ENCODE measurements at regions not wholly inside any gene's neighbourhood (a gene's known extent, or its start where the extent isn't known, plus 50 kb on each side); places are given as distances from the start of the nearest gene placed in this dataset.

DNA sequence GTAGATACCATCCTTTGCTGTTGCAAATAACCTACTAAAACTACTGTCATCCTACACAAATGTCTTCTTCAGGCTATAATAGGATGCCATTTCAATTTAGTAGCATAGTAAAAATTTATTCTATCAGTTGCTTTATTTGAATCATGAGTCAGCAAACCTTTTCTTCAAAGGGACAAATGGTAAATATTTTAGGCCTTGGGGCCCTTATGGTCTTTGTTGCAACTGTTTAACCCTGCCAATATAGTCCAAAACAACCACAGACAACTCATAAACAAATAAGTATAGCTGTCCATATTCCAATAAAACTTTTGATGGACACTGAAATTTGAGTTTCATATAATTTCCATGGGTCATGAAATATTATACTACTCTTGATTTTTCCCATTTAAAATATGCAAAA, 54.0 kb upstream of the CCBE1 start:
- POLR2A ChIA-PET: no interaction called here
- CTCF ChIA-PET: no interaction called here

DNA sequence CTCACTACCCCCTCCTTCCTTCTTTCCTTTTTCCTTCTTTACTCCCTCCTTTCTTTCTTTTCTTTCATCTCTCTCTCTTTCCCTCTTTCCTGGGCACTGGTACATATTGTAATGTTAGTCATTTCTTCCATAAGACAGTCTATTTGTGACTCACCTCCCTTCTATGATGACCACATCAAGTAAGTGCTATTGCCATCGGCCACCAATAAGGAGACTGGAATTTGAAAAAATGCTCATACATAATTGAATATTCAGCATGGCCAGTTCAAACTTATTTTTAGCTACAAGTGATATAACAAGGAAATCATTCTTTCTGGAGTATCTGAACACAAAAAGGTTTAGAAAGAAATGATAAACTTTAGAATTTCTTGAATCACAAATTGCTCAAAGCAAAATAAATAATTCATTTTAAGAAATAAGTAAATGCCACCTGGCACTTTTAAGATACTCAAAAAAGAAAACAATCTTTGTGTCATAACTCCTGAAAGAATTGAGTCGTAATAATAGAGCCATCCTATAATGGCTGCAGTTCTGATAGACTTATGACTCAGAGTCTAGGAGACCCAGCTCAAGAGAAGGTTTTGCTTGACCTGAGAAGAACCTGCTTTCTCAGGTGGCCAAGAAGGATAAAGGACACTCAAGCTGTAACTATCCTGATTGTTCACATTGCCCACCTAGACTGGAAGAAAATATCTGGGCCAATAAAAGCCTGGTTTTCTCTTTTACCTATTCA, 51.6 kb upstream of the CCBE1 start:
- intact Hi-C loops (cut with micrococcal nuclease): no loop called here
- Histone ChIP-seq H3K27ac (ENCODE audit: low read length in 2 of 2) (no peak overlapping the region), H2AFZ (ENCODE audit: insufficient read depth, low read depth, low read length, poor library complexity, severe bottlenecking) (no peak overlapping the region), H3K4me2 (replicated peaks; ENCODE audit: low read depth, low read length, poor library complexity, severe bottlenecking) (no peak overlapping the region), H3K27me3 (replicated peaks in 1 of 4; ENCODE audit: control extremely low read depth in 1 of 4, control insufficient read depth in 3 of 4, insufficient read depth in 4 of 4, low read length in 3 of 4) (no peaks in the 10 kb centered on the region), H3K79me2 (ENCODE audit: control insufficient read depth, insufficient read depth, low read length) (no peaks in the 10 kb centered on the region), H3K4me3 (ENCODE audit: control extremely low read depth in 1 of 5, extremely low read depth in 1 of 5, insufficient read depth in 1 of 5, low read depth in 2 of 5, low read length in 4 of 5) (no peak overlapping the region), H3K36me3 (replicated peaks in 1 of 2; ENCODE audit: control extremely low read depth in 1 of 2, control insufficient read depth in 1 of 2, extremely low read depth in 1 of 2, insufficient read depth in 2 of 2, low read length in 1 of 2) (no peaks in the 10 kb centered on the region), H4K20me1 (ENCODE audit: control insufficient read depth, insufficient read depth, low read length, poor library complexity, severe bottlenecking) (no peaks in the 10 kb centered on the region), H3K9ac (ENCODE audit: low read length) (no peak overlapping the region), H3K9me3 (ENCODE audit: control extremely low read depth in 1 of 3, control insufficient read depth in 2 of 3, insufficient read depth in 1 of 3, low read length in 2 of 3) (no peaks in the 10 kb centered on the region), H3K4me1 (ENCODE audit: control insufficient read depth in 2 of 2, insufficient read depth in 2 of 2, low read length in 2 of 2) (no peaks in the 10 kb centered on the region)
- ChIA-PET CTCF (no interaction called here), POLR2A (no interaction called here)
- WGBS (ENCODE audit: insufficient coverage): 100% methylated on average over 1 of the region's 2 CpGs
- no peak for ATAC-seq (ENCODE audit: low read depth)
- H3K27me3 Mint-ChIP-seq: peaks cover 14% of the 10 kb centered on the region
- H3K4me3 Mint-ChIP-seq: no peak overlapping the region
- H3K4me1 Mint-ChIP-seq: no peaks in the 10 kb centered on the region
- DNase-seq: no peak
- no peaks in the 10 kb centered on the region for H3K9me3 Mint-ChIP-seq (ENCODE audit: insufficient read depth)
- no peak overlapping the region for H3K27ac Mint-ChIP-seq
- TF ChIP-seq EZH2 (IDR thresholded peaks at IDR 0.05; ENCODE audit: borderline replicate concordance, insufficient read depth, low read depth, low read length, poor library complexity, severe bottlenecking) (no peak), CTCF (IDR thresholded peaks at IDR 0.05) (no peak)

More for the DNA sequence above, 54.0 kb upstream of the CCBE1 start:
- no peaks in the 10 kb centered on the region for H3K36me3 ChIP-seq (replicated peaks in 1 of 2; ENCODE audit: control extremely low read depth in 1 of 2, control insufficient read depth in 1 of 2, extremely low read depth in 1 of 2, insufficient read depth in 2 of 2, low read length in 1 of 2)
- H4K20me1 ChIP-seq (ENCODE audit: control insufficient read depth, insufficient read depth, low read length, poor library complexity, severe bottlenecking): no peaks in the 10 kb centered on the region
- no peak overlapping the region for H3K9ac ChIP-seq (ENCODE audit: low read length)
- no peaks in the 10 kb centered on the region for H3K79me2 ChIP-seq (ENCODE audit: control insufficient read depth, insufficient read depth, low read length)
- H3K9me3 ChIP-seq (ENCODE audit: control extremely low read depth in 1 of 3, control insufficient read depth in 2 of 3, insufficient read depth in 1 of 3, low read length in 2 of 3): no peaks in the 10 kb centered on the region
- H3K9me3 Mint-ChIP-seq (ENCODE audit: insufficient read depth): no peaks in the 10 kb centered on the region
- no peaks in the 10 kb centered on the region for H3K27me3 ChIP-seq (replicated peaks in 1 of 4; ENCODE audit: control extremely low read depth in 1 of 4, control insufficient read depth in 3 of 4, insufficient read depth in 4 of 4, low read length in 3 of 4)
- H3K27ac ChIP-seq (ENCODE audit: low read length in 2 of 2): no peak overlapping the region
- no peak overlapping the region for H3K27ac Mint-ChIP-seq
- intact Hi-C loops (cut with micrococcal nuclease): no loop called here
- no peak overlapping the region for H3K4me2 ChIP-seq (replicated peaks; ENCODE audit: low read depth, low read length, poor library complexity, severe bottlenecking)
- ATAC-seq (ENCODE audit: low read depth) (no peak), DNase-seq (no peak)
- H3K4me1 ChIP-seq (ENCODE audit: control insufficient read depth in 2 of 2, insufficient read depth in 2 of 2, low read length in 2 of 2): no peaks in the 10 kb centered on the region
- TF ChIP-seq EZH2 (IDR thresholded peaks at IDR 0.05; ENCODE audit: borderline replicate concordance, insufficient read depth, low read depth, low read length, poor library complexity, severe bottlenecking) (no peak), CTCF (IDR thresholded peaks at IDR 0.05) (no peak)
- no peak overlapping the region for H3K4me3 Mint-ChIP-seq
- H3K27me3 Mint-ChIP-seq: peaks cover 9% of the 10 kb centered on the region
- H2AFZ ChIP-seq (ENCODE audit: insufficient read depth, low read depth, low read length, poor library complexity, severe bottlenecking): no peak overlapping the region
- no peak overlapping the region for H3K4me3 ChIP-seq (ENCODE audit: control extremely low read depth in 1 of 5, extremely low read depth in 1 of 5, insufficient read depth in 1 of 5, low read depth in 2 of 5, low read length in 4 of 5)
- H3K4me1 Mint-ChIP-seq: no peaks in the 10 kb centered on the region
